ENCODE measurements at regions not wholly inside any gene's neighbourhood (a gene's known extent, or its start where the extent isn't known, plus 50 kb on each side); places are given as distances from the start of the nearest gene placed in this dataset.
"Not testable (repeated sequence)": the region's sequence is repeated elsewhere in the genome, so short reads cannot be mapped to it uniquely, and the experiment has no call there.

GRCh38 chr13:58933475-58933874, 1230.3 kb downstream of the DIAPH3 start:
- no peak for DNase-seq (ENCODE audit: low read depth)
- H3K4me3 ChIP-seq (ENCODE audit: low read depth, low read length) = no peak overlapping the region

GRCh38 chr13:58935689-58936088, 1228.0 kb downstream of the DIAPH3 start:
- no peak overlapping the region for H3K4me3 ChIP-seq (ENCODE audit: low read depth, low read length)
- no peak for TF ChIP-seq CTCF (IDR thresholded peaks at IDR 0.05; ENCODE audit: control insufficient read depth, extremely low read depth, insufficient read depth)
- no peak for DNase-seq (ENCODE audit: low read depth)

More at GRCh38 chr13:58933475-58933874, 1230.3 kb downstream of the DIAPH3 start:
- no peak for TF ChIP-seq CTCF (IDR thresholded peaks at IDR 0.05; ENCODE audit: control insufficient read depth, extremely low read depth, insufficient read depth)

- H3K4me3 ChIP-seq (ENCODE audit: low read depth, low read length) = no peak overlapping the region
- no peak for TF ChIP-seq CTCF (IDR thresholded peaks at IDR 0.05; ENCODE audit: control insufficient read depth, extremely low read depth, insufficient read depth)
- DNase-seq (ENCODE audit: low read depth) = no peak
Measured at GRCh38 chr13:58946274-58946673, 1217.5 kb downstream of the DIAPH3 start.

- no peak overlapping the region for H3K4me3 ChIP-seq (ENCODE audit: low read depth, low read length)
- no peak for TF ChIP-seq CTCF (IDR thresholded peaks at IDR 0.05; ENCODE audit: control insufficient read depth, extremely low read depth, insufficient read depth)
- DNase-seq (ENCODE audit: low read depth) = no peak
Measured at GRCh38 chr13:58949646-58950045, 1214.1 kb downstream of the DIAPH3 start.

- TF ChIP-seq CTCF (IDR thresholded peaks at IDR 0.05; ENCODE audit: control insufficient read depth, extremely low read depth, insufficient read depth) = no peak
- no peak for DNase-seq (ENCODE audit: low read depth)
- no peak overlapping the region for H3K4me3 ChIP-seq (ENCODE audit: low read depth, low read length)
Measured at GRCh38 chr13:58950911-58951310, 1212.8 kb downstream of the DIAPH3 start.

- H3K4me3 ChIP-seq (ENCODE audit: low read depth, low read length) = no peak overlapping the region
- no peak for DNase-seq (ENCODE audit: low read depth)
- TF ChIP-seq CTCF (IDR thresholded peaks at IDR 0.05; ENCODE audit: control insufficient read depth, extremely low read depth, insufficient read depth) = no peak
Measured at GRCh38 chr13:58953638-58954037, 1210.1 kb downstream of the DIAPH3 start.

GRCh38 chr13:58955546-58956385, 1208.0 kb downstream of the DIAPH3 start:
- no peak for DNase-seq (ENCODE audit: low read depth)
- no peak for TF ChIP-seq CTCF (IDR thresholded peaks at IDR 0.05; ENCODE audit: control insufficient read depth, extremely low read depth, insufficient read depth)
- no peak overlapping the region for H3K4me3 ChIP-seq (ENCODE audit: low read depth, low read length)

GRCh38 chr13:58958097-58958496, 1205.6 kb downstream of the DIAPH3 start:
- not testable (repeated sequence) for H3K4me3 ChIP-seq (ENCODE audit: low read depth, low read length); DNase-seq (ENCODE audit: low read depth)

Data from LNCaP clone FGC (cell line).